PC-3 (cell line): ENCODE measurements at regions not wholly inside any gene's neighbourhood (a gene's known extent, or its start where the extent isn't known, plus 50 kb on each side); places are given as distances from the start of the nearest gene placed in this dataset.

ENCODE experiments used
- ATAC-seq: fragments of 200-7000 bp; cut with Tn5 transposase; 2 replicates; pipeline ENCODE4 v1.9.1; 2020; ENCODE audit warnings: mild to moderate bottlenecking, moderate library complexity
- BruUV-seq: library from RNA; stranded (reverse); fragments of 400-500 nt; replicated peaks from 2 replicates; lab custom pipeline; 2021; lab: Mats Ljungman, UMichigan
- CTCF ChIA-PET: fragments of 300-600 bp; sonication (Branson Sonifier 250); formaldehyde crosslinking; loops from one replicate; lab custom pipeline; 2022; ENCODE audit warnings: antibody characterized with exemption; lab: Charles Lee
- POLR2A ChIA-PET: fragments of 300-600 bp; sonication (Branson Sonifier 250); formaldehyde crosslinking; loops from one replicate; lab custom pipeline; 2022; ENCODE audit warnings: antibody characterized with exemption; ENCODE audit not compliant: unreplicated experiment; lab: Charles Lee
- DNase-seq: peaks from one replicate; pipeline ENCODE4 v3.0.0-alpha.2; 2015
- H2AFZ ChIP-seq: fragments of 300-600 bp; sonication (generic); 2 replicates; pipeline ENCODE4 v1.6.0; 2016; ENCODE audit warnings: antibody characterized with exemption, low read length
- H3F3A ChIP-seq: fragments of 300-600 bp; sonication (generic); one replicate; pipeline ENCODE4 v1.6.0; 2017; ENCODE audit warnings: antibody characterized with exemption, low read length, control low read depth, mild to moderate bottlenecking; ENCODE audit not compliant: unreplicated experiment
- H3K27ac ChIP-seq: fragments of 300-600 bp; sonication (generic); 2 replicates; pipeline ENCODE4 v1.5.1; 2016; ENCODE audit warnings: mild to moderate bottlenecking, low read length
- H3K27me3 ChIP-seq: fragments of 300-600 bp; sonication (generic); 2 replicates; pipeline ENCODE4 v1.6.1; 2016; ENCODE audit warnings: low read length, mixed read lengths
- H3K36me3 ChIP-seq: fragments of 300-600 bp; sonication (generic); 2 replicates; pipeline ENCODE4 v1.6.1; 2016; ENCODE audit warnings: low read depth, mixed run types, low read length, mixed read lengths
- H3K4me1 ChIP-seq: fragments of 300-600 bp; sonication (generic); 2 replicates; pipeline ENCODE4 v1.5.1; 2016; ENCODE audit warnings: low read length; ENCODE audit not compliant: insufficient read depth
- H3K4me2 ChIP-seq: fragments of 300-600 bp; sonication (generic); 2 replicates; pipeline ENCODE4 v1.6.0; 2016; ENCODE audit warnings: low read length
- H3K4me3 ChIP-seq: fragments of 300-600 bp; sonication (generic); 2 replicates; pipeline ENCODE4 v1.5.1; 2016; ENCODE audit warnings: mild to moderate bottlenecking, low read length, mixed read lengths
- H3K79me2 ChIP-seq: fragments of 300-600 bp; sonication (generic); 2 replicates; pipeline ENCODE4 v1.6.1; 2017; ENCODE audit warnings: low read length, mixed read lengths
- H3K9ac ChIP-seq: fragments of 300-600 bp; sonication (generic); 2 replicates; pipeline ENCODE4 v1.6.0; 2016; ENCODE audit warnings: mild to moderate bottlenecking, low read length
- H3K9me2 ChIP-seq: fragments of 300-600 bp; sonication (generic); replicated peaks from 2 replicates; pipeline ENCODE4 v1.6.1; 2016; ENCODE audit warnings: mixed run types, low read length, mixed read lengths
- H3K9me3 ChIP-seq: fragments of 300-600 bp; sonication (generic); 2 replicates; pipeline ENCODE4 v1.6.1; 2016; ENCODE audit warnings: low read length, mixed read lengths
- H4K20me1 ChIP-seq: fragments of 300-600 bp; sonication (generic); 2 replicates; pipeline ENCODE4 v1.6.1; 2016; ENCODE audit warnings: low read length, mixed read lengths
- CTCF ChIP-seq: fragments of 300-600 bp; sonication (generic); conservative IDR thresholded peaks from 2 replicates; pipeline ENCODE4 v1.5.1; 2017; ENCODE audit warnings: antibody characterized with exemption, low read depth, mild to moderate bottlenecking, low read length
- EZH2 ChIP-seq: fragments of 300-600 bp; sonication (generic); IDR thresholded peaks from one replicate; pipeline ENCODE4 v1.6.1; 2017; ENCODE audit warnings: antibody characterized with exemption, mild to moderate bottlenecking, low read length; ENCODE audit not compliant: unreplicated experiment
- EZH2phosphoT487 ChIP-seq: fragments of 300-600 bp; sonication (generic); IDR thresholded peaks from 2 replicates; pipeline ENCODE4 v1.6.1; 2018; ENCODE audit warnings: mild to moderate bottlenecking, antibody characterized with exemption, low read length, borderline replicate concordance
- intact Hi-C: fragments of 100-400 bp; cut with micrococcal nuclease; formaldehyde crosslinking; loops from 2 replicates; pipeline ENCODE4 v1.9.0; 2023

DNA sequence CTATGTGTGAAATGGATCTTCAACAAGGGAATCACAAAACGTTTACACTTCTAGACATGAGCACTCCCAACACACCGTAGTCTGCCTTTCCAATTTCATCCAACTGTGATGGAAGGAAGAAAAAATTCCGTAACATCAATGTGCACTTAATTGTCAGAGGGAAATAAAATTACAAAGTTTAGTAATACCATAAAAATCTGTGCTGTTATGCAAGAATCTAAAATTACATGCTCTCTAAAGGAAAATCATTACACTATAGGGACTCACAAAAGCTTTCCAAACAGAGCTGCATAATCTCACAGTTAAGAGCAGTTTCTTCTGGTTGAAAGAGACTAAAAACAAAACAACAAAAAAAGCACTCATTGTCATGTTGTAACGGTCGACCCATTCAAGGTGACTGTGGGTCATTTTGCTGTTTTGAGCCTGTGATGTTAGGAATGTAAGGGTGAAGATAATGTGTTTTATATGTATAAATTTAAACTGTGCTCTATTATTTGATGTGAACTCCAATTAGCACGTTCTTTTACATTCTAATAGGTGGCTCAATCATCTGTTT lies 698.0 kb downstream of the TDRD15 start:
- DNase-seq = no peak
- ChIA-PET POLR2A (no interaction called here), CTCF (no interaction called here)
- intact Hi-C loops = no loop called here
- Histone ChIP-seq H3F3A (no peaks in the 10 kb centered on the region), H3K9ac (no peak overlapping the region), H3K9me2 (no peaks in the 10 kb centered on the region), H3K36me3 (no peaks in the 10 kb centered on the region), H3K79me2 (no peaks in the 10 kb centered on the region), H3K9me3 (peaks cover 10% of the 10 kb centered on the region; the same call in 1 of the 2 replicates), H3K27ac (no peak overlapping the region), H2AFZ (no peak overlapping the region), H3K4me2 (no peak overlapping the region), H3K4me3 (no peak overlapping the region), H4K20me1 (no peaks in the 10 kb centered on the region), H3K4me1 (no peaks in the 10 kb centered on the region), H3K27me3 (no peaks in the 10 kb centered on the region)
- no TSS peak for BruUV-seq
- ATAC-seq = no peak
- TF ChIP-seq EZH2 (no peak), EZH2phosphoT487 (no peak), CTCF (no peak)

GRCh38 chr2:21822505-21822904 lies 698.7 kb downstream of the TDRD15 start:
- Histone ChIP-seq H3K9me2 (no peaks in the 10 kb centered on the region), H4K20me1 (no peaks in the 10 kb centered on the region), H3K4me1 (no peaks in the 10 kb centered on the region), H3F3A (no peaks in the 10 kb centered on the region), H3K27me3 (no peaks in the 10 kb centered on the region), H2AFZ (no peak overlapping the region), H3K79me2 (no peaks in the 10 kb centered on the region), H3K4me2 (no peak overlapping the region), H3K4me3 (no peak overlapping the region), H3K27ac (no peak overlapping the region), H3K36me3 (no peaks in the 10 kb centered on the region), H3K9ac (no peak overlapping the region), H3K9me3 (peaks cover 10% of the 10 kb centered on the region; the same call in 1 of the 2 replicates)
- intact Hi-C loops = no loop called here
- no peak for TF ChIP-seq EZH2
- no peak for TF ChIP-seq EZH2phosphoT487
- TF ChIP-seq CTCF = no peak
- ChIA-PET CTCF (no interaction called here), POLR2A (no interaction called here)
- no TSS peak for BruUV-seq
- DNase-seq (no peak), ATAC-seq (no peak)

- Histone ChIP-seq H3K27me3 (no peaks in the 10 kb centered on the region), H3K27ac (no peak overlapping the region), H3K79me2 (no peaks in the 10 kb centered on the region), H3K4me2 (no peak overlapping the region), H3K9me2 (no peaks in the 10 kb centered on the region), H3K4me1 (no peaks in the 10 kb centered on the region), H3K36me3 (no peaks in the 10 kb centered on the region), H4K20me1 (no peaks in the 10 kb centered on the region), H3F3A (no peaks in the 10 kb centered on the region), H3K4me3 (no peak overlapping the region), H3K9ac (no peak overlapping the region), H2AFZ (no peak overlapping the region), H3K9me3 (peaks cover 5% of the 10 kb centered on the region; the same call in 1 of the 2 replicates)
- intact Hi-C loops = no loop called here
- ChIA-PET POLR2A (no interaction called here), CTCF (no interaction called here)
- BruUV-seq = no TSS peak
- DNase-seq = no peak
- no peak for ATAC-seq
- TF ChIP-seq EZH2 = no peak
- no peak for TF ChIP-seq CTCF
- no peak for TF ChIP-seq EZH2phosphoT487
Measured at GRCh38 chr2:21833767-21834166, 710.0 kb downstream of the TDRD15 start.
